Right atrium auricular region (tissue), 2 donors: ENCODE measurements at regions not wholly inside any gene's neighbourhood (a gene's known extent, or its start where the extent isn't known, plus 50 kb on each side); places are given as distances from the start of the nearest gene placed in this dataset.
"Not testable (repeated sequence)": the region's sequence is repeated elsewhere in the genome, so short reads cannot be mapped to it uniquely, and the experiment has no call there.

ENCODE experiments used
- DNase-seq: peaks from one replicate; pipeline ENCODE4 v3.0.0-alpha.2; 2019; ENCODE audit warnings: low spot score
- H3K27ac ChIP-seq, 2 donors: fragments of 200-600 bp; sonication (generic); 1 replicate in 1 of 2; 2 replicates in 1 of 2; pipeline ENCODE4 v1.5.1; 2016 to 2019
- H3K27me3 ChIP-seq, 2 donors: fragments of 200-600 bp; sonication (generic); one replicate each; pipeline versions ENCODE4 v1.5.1 to v1.6.0; 2017 to 2019
- H3K36me3 ChIP-seq: fragments of 200-600 bp; sonication (generic); one replicate; pipeline ENCODE4 v1.5.1; 2016
- H3K4me1 ChIP-seq, 2 donors: fragments of 200-600 bp; sonication (generic); one replicate each; pipeline versions ENCODE4 v1.5.1 to v1.6.0; 2017 to 2019
- H3K4me3 ChIP-seq, 2 donors: fragments of 200-600 bp; sonication (generic); 1 replicate in 1 of 2; 2 replicates in 1 of 2; pipeline ENCODE4 v1.5.1; 2017 to 2019; ENCODE audit warnings: mild to moderate bottlenecking in 1 of 2, moderate library complexity in 1 of 2
- H3K9me3 ChIP-seq, 2 donors: fragments of 200-600 bp; sonication (generic); one replicate each; pipeline ENCODE4 v1.5.1; 2019
- CTCF ChIP-seq, 2 donors: fragments of 200-600 bp; sonication (generic); IDR thresholded peaks; one replicate each; pipeline ENCODE4 v1.5.1; 2019; ENCODE audit warnings: antibody characterized with exemption in 2 of 2

DNA sequence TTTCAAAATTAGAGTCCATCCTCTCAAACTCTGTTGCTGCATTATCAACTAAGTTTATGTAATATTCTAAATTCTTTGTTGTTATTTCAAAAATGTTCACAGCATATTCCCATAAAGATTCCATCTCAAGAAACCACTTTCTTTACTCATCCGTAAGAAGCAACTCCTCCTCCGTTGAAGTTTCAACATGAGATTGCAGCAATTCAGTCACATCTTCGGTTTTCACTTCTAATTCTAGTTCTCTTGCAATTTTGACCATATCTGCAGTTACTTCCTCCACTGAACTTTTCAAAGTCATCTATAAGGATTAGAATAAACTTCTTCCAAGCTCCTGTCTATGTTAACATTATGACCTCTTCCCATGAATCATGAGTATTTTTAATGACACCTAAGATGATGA is 216.6 kb upstream of the SLC7A11 start:
- Histone ChIP-seq H3K36me3 (no peaks in the 10 kb centered on the region), H3K4me3 (no peak overlapping the region), H3K9me3 (no peaks in the 10 kb centered on the region), H3K27ac (no peak overlapping the region), H3K27me3 (no peaks in the 10 kb centered on the region), H3K4me1 (no peaks in the 10 kb centered on the region)
- no peak for DNase-seq
- no peak for TF ChIP-seq CTCF (IDR thresholded peaks at IDR 0.05)

DNA sequence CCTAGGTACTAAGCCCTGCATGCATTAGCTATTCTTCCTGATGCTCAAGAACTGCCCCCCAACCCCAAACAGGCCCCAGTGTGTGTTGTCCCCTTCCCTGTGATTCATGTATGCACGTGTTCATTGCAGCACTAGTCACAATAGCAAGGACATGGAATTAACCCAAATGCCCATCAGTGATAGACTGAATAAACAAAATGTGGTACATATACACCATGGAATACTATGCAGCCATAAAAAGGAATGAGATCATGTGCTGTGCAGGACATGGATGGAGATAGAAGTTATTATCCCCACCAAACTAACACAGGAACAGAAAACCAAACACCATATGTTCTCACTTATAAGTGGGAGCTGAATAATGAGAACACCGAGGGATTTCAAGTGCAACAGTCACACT is 214.2 kb upstream of the SLC7A11 start:
- DNase-seq, H3K9me3 ChIP-seq, H3K4me3 ChIP-seq, H3K27me3 ChIP-seq, H3K36me3 ChIP-seq, H3K27ac ChIP-seq, H3K4me1 ChIP-seq: not testable (repeated sequence)

GRCh38 chr4:138455097-138455496 is 212.9 kb upstream of the SLC7A11 start:
- Histone ChIP-seq H3K27ac (no peak overlapping the region), H3K27me3 (no peaks in the 10 kb centered on the region), H3K36me3 (no peaks in the 10 kb centered on the region), H3K4me1 (no peaks in the 10 kb centered on the region), H3K9me3 (no peaks in the 10 kb centered on the region), H3K4me3 (no peak overlapping the region)
- TF ChIP-seq CTCF (IDR thresholded peaks at IDR 0.05): no peak
- no peak for DNase-seq

DNA sequence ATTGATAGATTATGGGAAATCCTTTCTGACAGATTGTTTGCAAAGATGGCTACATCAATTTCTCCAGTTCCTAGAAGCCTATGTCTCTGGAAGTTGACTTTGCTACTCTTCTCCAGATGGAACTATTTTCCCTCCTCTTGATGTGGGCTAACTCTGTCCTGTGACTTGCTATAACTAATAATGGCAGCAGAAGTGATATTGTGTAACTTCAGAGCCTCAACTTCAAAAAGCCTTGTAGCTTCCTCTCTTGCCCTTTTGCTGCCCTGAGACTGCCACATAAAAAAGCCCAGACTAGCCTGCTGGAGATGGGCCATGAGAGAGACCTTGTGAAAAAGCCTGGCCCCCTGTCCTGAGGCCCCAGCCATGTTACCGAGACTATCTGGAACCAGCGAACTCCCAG is 210.7 kb upstream of the SLC7A11 start:
- Histone ChIP-seq H3K27me3 (no peaks in the 10 kb centered on the region), H3K4me3 (no peak overlapping the region), H3K36me3 (no peaks in the 10 kb centered on the region), H3K4me1 (no peaks in the 10 kb centered on the region), H3K27ac (no peak overlapping the region), H3K9me3 (no peaks in the 10 kb centered on the region)
- no peak for TF ChIP-seq CTCF (IDR thresholded peaks at IDR 0.05)
- no peak for DNase-seq

GRCh38 chr4:138451276-138451663 is 209.1 kb upstream of the SLC7A11 start:
- Histone ChIP-seq H3K4me1 (no peaks in the 10 kb centered on the region), H3K36me3 (no peaks in the 10 kb centered on the region), H3K4me3 (no peak overlapping the region), H3K27me3 (no peaks in the 10 kb centered on the region), H3K27ac (no peak overlapping the region), H3K9me3 (no peaks in the 10 kb centered on the region)
- no peak for DNase-seq
- TF ChIP-seq CTCF (IDR thresholded peaks at IDR 0.05): no peak

- Histone ChIP-seq H3K9me3 (no peaks in the 10 kb centered on the region), H3K4me1 (no peaks in the 10 kb centered on the region), H3K27me3 (no peaks in the 10 kb centered on the region), H3K4me3 (no peak overlapping the region), H3K36me3 (no peaks in the 10 kb centered on the region), H3K27ac (no peak overlapping the region)
- TF ChIP-seq CTCF (IDR thresholded peaks at IDR 0.05): no peak
- DNase-seq: no peak
Measured at GRCh38 chr4:138450546-138451275, 208.6 kb upstream of the SLC7A11 start.
